GM21737 (cell line): ENCODE measurements at regions not wholly inside any gene's neighbourhood (a gene's known extent, or its start where the extent isn't known, plus 50 kb on each side); places are given as distances from the start of the nearest gene placed in this dataset.

ENCODE experiments used
- ATAC-seq: cut with Tn5 transposase; IDR thresholded peaks from one replicate; pipeline ENCODE4 v1.9.1; 2021; ENCODE audit warnings: mild to moderate bottlenecking, moderate library complexity; ENCODE audit not compliant: unreplicated experiment

DNA sequence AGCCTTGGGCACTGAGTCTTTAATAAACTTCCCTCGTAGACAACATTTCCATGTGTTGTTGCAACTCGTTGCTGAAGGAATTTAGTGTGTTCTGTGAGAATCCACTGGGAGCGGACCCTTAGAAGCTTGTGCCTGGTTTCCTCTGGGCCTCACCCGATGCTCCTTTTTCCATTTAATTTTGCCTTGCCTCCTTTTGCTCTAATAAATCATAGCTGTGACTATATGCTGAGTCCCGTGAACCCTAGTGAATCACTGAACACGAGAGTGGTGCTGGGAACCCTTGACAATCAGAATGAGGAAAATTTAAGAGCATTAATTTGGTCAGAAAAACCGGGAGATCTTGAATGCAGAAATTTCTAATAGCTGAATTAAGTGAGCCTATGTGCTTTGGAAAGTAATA is 291.1 kb upstream of the ZNF608 start:
- no peak for ATAC-seq

GRCh38 chr5:125038477-125038876 is 292.0 kb upstream of the ZNF608 start:
- no peak for ATAC-seq

GRCh38 chr5:125041798-125042197 is 295.4 kb upstream of the ZNF608 start:
- ATAC-seq: no peak

- ATAC-seq: no peak
Observed at GRCh38 chr5:125042261-125042890, 295.9 kb upstream of the ZNF608 start.

GRCh38 chr5:125043781-125044391 is 297.4 kb upstream of the ZNF608 start:
- ATAC-seq: no peak

GRCh38 chr5:125044491-125045282 is 298.2 kb upstream of the ZNF608 start:
- ATAC-seq: no peak

DNA sequence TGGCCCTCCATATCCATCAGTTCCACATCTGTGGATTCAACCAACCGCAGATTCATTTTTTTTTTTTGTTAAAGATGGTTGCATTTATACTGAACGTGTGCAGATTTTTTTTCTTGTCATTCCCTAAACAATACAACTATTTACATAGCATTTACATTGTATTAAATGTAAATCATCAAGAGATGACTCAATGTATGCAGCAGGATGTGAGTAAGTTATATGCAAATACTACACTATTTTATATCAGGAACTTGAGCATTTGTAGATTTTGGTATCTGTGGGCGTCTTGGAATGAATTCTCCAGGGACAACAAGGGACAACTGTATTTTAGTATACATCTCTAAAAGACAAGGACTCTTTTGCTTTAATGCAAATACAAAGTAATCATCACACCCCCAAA is 299.2 kb upstream of the ZNF608 start:
- no peak for ATAC-seq

DNA sequence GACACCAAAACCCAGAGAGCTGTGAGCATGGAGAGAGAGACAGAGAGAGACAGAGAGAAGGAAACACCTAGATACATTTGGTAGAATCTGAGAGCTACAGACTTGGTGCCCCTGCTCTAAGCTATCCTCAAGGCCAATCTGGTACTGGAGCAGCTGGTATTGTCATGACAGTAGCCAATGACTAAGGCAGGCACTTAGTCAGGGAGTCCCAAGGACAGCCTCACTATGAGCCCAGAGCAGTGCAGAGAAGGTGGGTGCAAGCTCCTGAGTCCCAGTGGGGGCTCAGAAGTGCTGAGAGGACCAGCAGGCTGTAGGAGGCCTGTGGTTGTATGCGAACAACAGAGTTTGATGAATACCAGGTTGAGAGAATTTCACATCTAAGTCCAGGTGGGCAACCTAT is 300.4 kb upstream of the ZNF608 start:
- ATAC-seq: no peak

- no peak for ATAC-seq
Observed at GRCh38 chr5:125047871-125048270, 301.4 kb upstream of the ZNF608 start.

DNA sequence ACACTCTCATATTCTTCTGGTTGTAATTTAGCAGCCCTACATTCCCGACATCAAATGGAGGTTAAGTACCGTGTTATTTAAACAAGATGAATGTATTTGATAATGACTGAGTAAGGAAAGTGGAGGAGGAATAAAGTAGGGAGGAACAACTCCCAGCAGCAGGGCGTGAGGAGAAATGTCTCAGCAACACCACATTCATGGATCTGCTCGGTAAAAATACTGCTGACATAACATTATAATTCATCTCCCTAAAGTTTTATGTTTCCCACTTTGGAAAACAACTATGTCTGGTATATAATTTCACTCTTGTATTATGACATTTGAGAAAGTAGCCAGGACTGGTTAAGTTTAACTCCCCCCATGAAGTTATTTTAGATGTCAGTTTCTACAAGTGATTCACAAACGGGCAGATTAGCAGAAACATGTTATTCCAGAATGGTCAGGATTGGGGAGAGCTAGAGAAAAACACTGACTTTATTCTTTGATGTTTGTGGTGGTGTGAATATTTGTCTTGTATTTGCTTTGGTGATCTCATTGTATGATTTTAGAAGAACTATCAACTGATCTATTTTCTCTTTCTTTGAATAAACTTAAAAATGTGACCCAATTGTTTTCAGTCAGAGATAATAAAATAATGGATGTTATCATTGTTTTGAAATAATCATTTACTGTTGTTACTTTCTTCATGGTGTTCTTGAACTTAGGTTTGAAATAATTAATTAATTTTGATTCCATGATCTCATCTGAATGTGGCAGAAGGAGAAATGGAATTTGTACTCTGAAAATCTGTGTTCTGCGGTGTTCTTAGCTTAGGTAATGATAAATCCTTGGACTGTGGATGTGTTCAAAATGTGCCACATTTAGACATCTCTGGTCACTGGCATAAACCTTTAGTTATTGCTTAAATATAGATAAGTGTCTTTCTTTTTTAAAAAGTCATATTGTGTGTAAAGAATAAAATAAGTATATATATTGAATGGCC is 303.6 kb upstream of the ZNF608 start:
- ATAC-seq: no peak

- no peak for ATAC-seq
Observed at GRCh38 chr5:125050926-125051325, 304.5 kb upstream of the ZNF608 start.

DNA sequence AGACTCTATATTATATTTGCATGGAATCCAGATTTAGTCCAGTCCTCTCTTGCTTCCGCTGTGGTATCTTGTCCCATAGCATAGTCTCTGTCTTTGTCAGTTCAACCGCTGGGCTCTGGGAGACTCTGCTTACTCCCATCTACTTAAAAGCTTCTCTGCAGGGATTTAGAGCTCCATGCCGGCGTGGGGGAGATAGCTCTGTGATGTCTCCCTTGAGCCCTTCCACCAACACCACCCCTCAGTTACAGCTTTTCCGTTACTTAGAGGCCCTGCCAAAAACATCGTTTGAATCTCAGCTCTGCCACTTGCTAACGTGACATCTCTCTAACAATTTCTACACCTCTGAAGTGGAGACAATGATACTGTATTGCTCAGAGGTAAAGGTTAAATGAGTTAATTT is 306.1 kb upstream of the ZNF608 start:
- no peak for ATAC-seq

- no peak for ATAC-seq
Observed at GRCh38 chr5:125053179-125053578, 306.7 kb upstream of the ZNF608 start.

- ATAC-seq: no peak
Observed at GRCh38 chr5:125054146-125054545, 307.7 kb upstream of the ZNF608 start.

DNA sequence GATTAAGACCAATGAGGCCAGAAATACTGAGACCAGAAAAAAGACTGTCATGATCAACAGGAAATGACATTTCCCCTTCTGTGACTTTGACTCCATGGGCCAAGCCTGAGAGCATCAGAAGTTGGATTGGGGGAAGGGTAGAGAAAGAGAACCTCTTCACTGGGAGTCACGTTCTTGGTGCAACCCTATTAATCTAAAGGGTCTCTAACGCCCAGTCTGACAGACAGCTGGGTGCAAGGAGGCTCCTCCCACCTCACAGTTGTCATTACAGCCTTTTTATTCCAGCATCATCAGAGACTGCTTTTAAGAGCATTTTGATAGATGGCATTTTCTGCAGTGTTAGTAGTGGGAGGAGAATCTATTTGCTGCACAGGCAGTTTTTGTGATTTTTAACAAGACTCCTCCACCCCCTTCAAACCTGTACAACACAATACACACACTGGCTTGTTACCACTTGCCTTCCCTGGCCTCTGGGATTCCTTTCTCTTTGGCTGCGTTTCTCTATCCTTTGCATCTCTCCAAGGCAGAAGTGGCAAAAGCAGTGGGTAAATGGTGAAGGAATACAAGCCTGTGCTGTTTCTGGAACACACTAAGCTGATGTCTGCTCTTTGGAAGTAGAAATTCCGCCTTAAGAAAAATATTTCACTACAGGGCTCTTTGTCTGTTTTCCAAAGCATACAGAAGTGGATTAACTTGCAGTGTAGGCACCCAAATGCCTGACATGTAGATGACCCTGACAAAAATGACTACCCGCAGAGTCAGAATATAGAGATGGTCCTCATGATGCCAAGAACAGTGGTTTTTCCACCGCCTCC is 310.4 kb upstream of the ZNF608 start:
- no peak for ATAC-seq

GRCh38 chr5:125057912-125058826 is 311.7 kb upstream of the ZNF608 start:
- no peak for ATAC-seq

DNA sequence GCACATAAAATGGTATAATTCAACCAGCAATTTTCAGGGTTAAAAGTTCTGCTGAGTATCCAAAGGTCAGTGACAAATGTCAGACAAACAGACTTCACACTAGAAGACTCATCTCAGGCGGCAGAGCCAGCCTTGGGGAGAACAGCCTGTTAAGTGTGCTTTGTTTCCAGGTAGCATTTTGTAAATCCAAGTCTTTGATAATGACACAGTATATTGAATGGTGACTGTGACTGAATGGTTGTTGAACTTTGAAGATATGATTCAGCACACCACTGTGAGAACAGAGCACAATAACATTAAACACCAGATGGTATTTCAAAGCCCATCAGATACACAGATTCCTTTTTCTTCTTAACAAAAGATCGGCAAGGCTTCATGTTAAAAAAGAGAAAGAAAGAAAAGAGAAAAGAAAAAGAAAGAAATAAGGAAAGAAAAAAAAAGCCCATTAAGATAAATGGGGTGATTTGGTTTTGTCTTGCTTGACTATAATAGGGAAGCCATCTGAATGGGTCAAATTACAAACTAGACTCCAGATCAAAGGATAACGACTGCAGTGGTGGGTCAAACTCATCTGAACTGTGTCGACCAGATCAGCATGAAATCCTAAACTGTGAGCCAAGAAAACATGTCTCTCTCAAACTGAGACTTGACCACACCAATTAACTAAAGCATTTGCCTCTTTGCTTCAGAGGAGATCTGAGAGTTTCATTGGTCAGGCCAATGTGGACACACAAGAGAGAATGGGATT is 313.0 kb upstream of the ZNF608 start:
- ATAC-seq: no peak

DNA sequence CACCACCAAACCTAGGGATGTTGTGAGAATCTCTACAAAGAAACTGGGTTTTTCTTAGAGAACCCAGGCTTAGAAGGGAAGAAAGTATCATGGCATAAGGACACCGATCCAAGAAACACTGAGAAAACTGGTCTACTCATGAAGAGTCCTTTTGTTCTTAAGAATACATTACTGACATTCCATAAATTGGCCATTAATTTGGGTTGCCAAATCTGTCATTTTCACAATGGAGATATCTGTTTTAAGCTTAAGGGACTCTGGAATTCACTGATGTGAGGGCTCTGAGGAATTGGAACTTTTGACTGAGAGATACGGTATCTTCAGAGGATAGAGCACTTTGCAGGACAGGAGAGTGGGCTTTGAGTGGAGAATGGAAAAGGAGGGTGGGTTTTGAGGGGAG is 315.3 kb upstream of the ZNF608 start:
- ATAC-seq: no peak
